GM23248 (cell line): ENCODE measurements at regions not wholly inside any gene's neighbourhood (a gene's known extent, or its start where the extent isn't known, plus 50 kb on each side); places are given as distances from the start of the nearest gene placed in this dataset.

ENCODE experiments used
- EZH2 ChIP-seq: fragments of 200-600 bp; sonication (generic); IDR thresholded peaks from 2 replicates; pipeline ENCODE4 v1.6.1; 2018; ENCODE audit warnings: antibody characterized with exemption, mild to moderate bottlenecking; ENCODE audit not compliant: insufficient read depth, poor library complexity, severe bottlenecking
- EZH2phosphoT487 ChIP-seq: fragments of 200-600 bp; sonication (generic); IDR thresholded peaks from 2 replicates; pipeline ENCODE4 v1.6.1; 2018; ENCODE audit warnings: antibody characterized with exemption, moderate library complexity, mild to moderate bottlenecking, low read depth; ENCODE audit not compliant: insufficient read depth

DNA sequence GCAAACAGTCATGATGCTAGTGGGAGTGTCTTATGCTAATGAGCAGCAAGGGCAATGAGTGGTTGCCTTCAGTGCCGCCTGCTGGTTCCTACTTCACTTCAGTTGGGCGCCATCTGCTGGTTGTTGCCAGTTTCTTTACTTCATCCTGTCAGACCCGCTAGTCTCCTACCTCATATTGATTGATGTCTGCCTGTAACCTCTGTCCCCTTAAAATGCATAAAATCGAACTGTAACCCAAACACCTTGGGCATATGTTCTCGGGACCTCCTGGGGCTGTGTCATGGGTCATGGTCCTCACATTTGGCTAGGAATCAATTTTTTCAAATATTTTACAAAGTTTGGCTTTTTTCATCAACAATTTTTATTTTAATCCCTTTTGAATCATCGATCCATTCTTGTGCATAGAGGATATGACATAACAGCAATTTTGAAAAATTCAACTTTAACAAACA, 62.8 kb upstream of the C7orf33 start:
- TF ChIP-seq EZH2 = no peak
- TF ChIP-seq EZH2phosphoT487 = no peak
